Stimulated activated CD4-positive, alpha-beta T cell treated with anti-CD3 and anti-CD28 coated beads, TNF-alpha, amount 100 ng/mL, for 48 hours (primary cell): ENCODE measurements at regions not wholly inside any gene's neighbourhood (a gene's known extent, or its start where the extent isn't known, plus 50 kb on each side); places are given as distances from the start of the nearest gene placed in this dataset.

Source experiments
- DNase-seq, 3 donors: peaks; one replicate each; pipeline ENCODE4 v3.0.0-alpha.2; 2020; ENCODE audit warnings: low read depth in 3 of 3

- no peak for DNase-seq
Observed at GRCh38 chr1:13878021-13878420, 178.0 kb downstream of the PRDM2 start.

GRCh38 chr1:13878451-13878850 lies 178.5 kb downstream of the PRDM2 start:
- DNase-seq, result no peak

GRCh38 chr1:13881385-13882088 lies 181.5 kb downstream of the PRDM2 start:
- no peak for DNase-seq

GRCh38 chr1:13888351-13888986 lies 188.5 kb downstream of the PRDM2 start:
- DNase-seq, result no peak

GRCh38 chr1:13889495-13889894 lies 189.5 kb downstream of the PRDM2 start:
- no peak for DNase-seq

GRCh38 chr1:13890766-13891165 lies 190.8 kb downstream of the PRDM2 start:
- no peak for DNase-seq

GRCh38 chr1:13892198-13892597 lies 192.2 kb downstream of the PRDM2 start:
- DNase-seq, result no peak

- DNase-seq, result no peak
Observed at GRCh38 chr1:13892671-13893325, 192.8 kb downstream of the PRDM2 start.

- no peak for DNase-seq
Observed at GRCh38 chr1:13893409-13893821, 193.4 kb downstream of the PRDM2 start.

- DNase-seq, result no peak
Observed at GRCh38 chr1:13896932-13897331, 196.9 kb downstream of the PRDM2 start.

GRCh38 chr1:13898406-13898805 lies 198.4 kb downstream of the PRDM2 start:
- no peak for DNase-seq

- no peak for DNase-seq
Observed at GRCh38 chr1:13899856-13900255, 199.9 kb downstream of the PRDM2 start.

GRCh38 chr1:13900583-13900982 lies 200.6 kb downstream of the PRDM2 start:
- no peak for DNase-seq

- DNase-seq, result no peak
Observed at GRCh38 chr1:13901039-13901438, 201.1 kb downstream of the PRDM2 start.

GRCh38 chr1:13901597-13901996 lies 201.6 kb downstream of the PRDM2 start:
- no peak for DNase-seq

GRCh38 chr1:13908128-13908527 lies 208.1 kb downstream of the PRDM2 start:
- DNase-seq, result no peak

GRCh38 chr1:13911697-13912619 lies 212.0 kb downstream of the PRDM2 start:
- DNase-seq, result no peak

GRCh38 chr1:13913396-13913795 lies 213.4 kb downstream of the PRDM2 start:
- no peak for DNase-seq

GRCh38 chr1:13916530-13916929 lies 216.5 kb downstream of the PRDM2 start:
- DNase-seq, result no peak

GRCh38 chr1:13917607-13918006 lies 217.6 kb downstream of the PRDM2 start:
- DNase-seq, result no peak

- no peak for DNase-seq
Observed at GRCh38 chr1:13918862-13919261, 218.9 kb downstream of the PRDM2 start.

GRCh38 chr1:13921190-13921589 lies 221.2 kb downstream of the PRDM2 start:
- no peak for DNase-seq
